ENCODE measurements at regions not wholly inside any gene's neighbourhood (a gene's known extent, or its start where the extent isn't known, plus 50 kb on each side); places are given as distances from the start of the nearest gene placed in this dataset.

- H2AFZ ChIP-seq (ENCODE audit: insufficient read depth, low read depth, low read length, poor library complexity, severe bottlenecking) = no peak overlapping the region
- H3K4me2 ChIP-seq (replicated peaks; ENCODE audit: low read depth, low read length, poor library complexity, severe bottlenecking) = no peak overlapping the region
- ChIA-PET POLR2A (no interaction called here), CTCF (interaction anchor here (0.7 to 4.1 kb wide), 2 partner anchors 335 to 341 kb away, joined by 3 to 25 read pairs; no protein-coding TSS in a partner anchor)
- H3K79me2 ChIP-seq (ENCODE audit: control insufficient read depth, insufficient read depth, low read length) = no peaks in the 10 kb centered on the region
- no peak overlapping the region for H3K4me3 Mint-ChIP-seq
- H3K27ac Mint-ChIP-seq = no peak overlapping the region
- no peaks in the 10 kb centered on the region for H3K9me3 Mint-ChIP-seq (ENCODE audit: insufficient read depth)
- H3K27me3 Mint-ChIP-seq = peaks cover 4% of the 10 kb centered on the region
- H3K27me3 ChIP-seq (replicated peaks in 1 of 4; ENCODE audit: control extremely low read depth in 1 of 4, control insufficient read depth in 3 of 4, insufficient read depth in 4 of 4, low read length in 3 of 4) = no peaks in the 10 kb centered on the region
- DNase-seq = no peak
- WGBS (ENCODE audit: insufficient coverage) = 60% methylated on average over 2 of the region's 2 CpGs
- no peaks in the 10 kb centered on the region for H3K4me1 ChIP-seq (ENCODE audit: control insufficient read depth in 2 of 2, insufficient read depth in 2 of 2, low read length in 2 of 2)
- no peaks in the 10 kb centered on the region for H3K9me3 ChIP-seq (ENCODE audit: control extremely low read depth in 1 of 3, control insufficient read depth in 2 of 3, insufficient read depth in 1 of 3, low read length in 2 of 3)
- ATAC-seq (ENCODE audit: low read depth) = no peak
- intact Hi-C loops (cut with micrococcal nuclease) = no loop called here
- no peak overlapping the region for H3K9ac ChIP-seq (ENCODE audit: low read length)
- H3K27ac ChIP-seq (ENCODE audit: low read length in 2 of 2) = no peak overlapping the region
- H3K4me3 ChIP-seq (ENCODE audit: control extremely low read depth in 1 of 5, extremely low read depth in 1 of 5, insufficient read depth in 1 of 5, low read depth in 2 of 5, low read length in 4 of 5) = no peak overlapping the region
- H3K36me3 ChIP-seq (replicated peaks in 1 of 2; ENCODE audit: control extremely low read depth in 1 of 2, control insufficient read depth in 1 of 2, extremely low read depth in 1 of 2, insufficient read depth in 2 of 2, low read length in 1 of 2) = no peaks in the 10 kb centered on the region
- no peaks in the 10 kb centered on the region for H4K20me1 ChIP-seq (ENCODE audit: control insufficient read depth, insufficient read depth, low read length, poor library complexity, severe bottlenecking)
- H3K4me1 Mint-ChIP-seq = peaks cover 3% of the 10 kb centered on the region
- TF ChIP-seq CTCF (IDR thresholded peaks at IDR 0.05) (no peak), EZH2 (IDR thresholded peaks at IDR 0.05; ENCODE audit: borderline replicate concordance, insufficient read depth, low read depth, low read length, poor library complexity, severe bottlenecking) (no peak)
Observed at GRCh38 chr4:81808011-81808672, 336.4 kb upstream of the RASGEF1B start.

GRCh38 chr4:81807386-81807785, 335.7 kb upstream of the RASGEF1B start:
- ChIA-PET CTCF (interaction anchor here (1.3 to 4.1 kb wide), 3 partner anchors 337 to 342 kb away, joined by 3 to 25 read pairs (median 4); no protein-coding TSS in a partner anchor), POLR2A (no interaction called here)
- Mint-ChIP-seq H3K27me3 (peaks cover 4% of the 10 kb centered on the region), H3K4me1 (peaks cover 3% of the 10 kb centered on the region), H3K4me3 (no peak overlapping the region), H3K9me3 (ENCODE audit: insufficient read depth) (no peaks in the 10 kb centered on the region), H3K27ac (no peak overlapping the region)
- TF ChIP-seq CTCF (IDR thresholded peaks at IDR 0.05) (no peak), EZH2 (IDR thresholded peaks at IDR 0.05; ENCODE audit: borderline replicate concordance, insufficient read depth, low read depth, low read length, poor library complexity, severe bottlenecking) (no peak)
- Histone ChIP-seq H3K36me3 (replicated peaks in 1 of 2; ENCODE audit: control extremely low read depth in 1 of 2, control insufficient read depth in 1 of 2, extremely low read depth in 1 of 2, insufficient read depth in 2 of 2, low read length in 1 of 2) (no peaks in the 10 kb centered on the region), H3K9me3 (ENCODE audit: control extremely low read depth in 1 of 3, control insufficient read depth in 2 of 3, insufficient read depth in 1 of 3, low read length in 2 of 3) (no peaks in the 10 kb centered on the region), H3K9ac (ENCODE audit: low read length) (no peak overlapping the region), H3K4me3 (ENCODE audit: control extremely low read depth in 1 of 5, extremely low read depth in 1 of 5, insufficient read depth in 1 of 5, low read depth in 2 of 5, low read length in 4 of 5) (no peak overlapping the region), H3K4me2 (replicated peaks; ENCODE audit: low read depth, low read length, poor library complexity, severe bottlenecking) (no peak overlapping the region), H3K79me2 (ENCODE audit: control insufficient read depth, insufficient read depth, low read length) (no peaks in the 10 kb centered on the region), H3K4me1 (ENCODE audit: control insufficient read depth in 2 of 2, insufficient read depth in 2 of 2, low read length in 2 of 2) (no peaks in the 10 kb centered on the region), H3K27ac (ENCODE audit: low read length in 2 of 2) (no peak overlapping the region), H2AFZ (ENCODE audit: insufficient read depth, low read depth, low read length, poor library complexity, severe bottlenecking) (no peak overlapping the region), H3K27me3 (replicated peaks in 1 of 4; ENCODE audit: control extremely low read depth in 1 of 4, control insufficient read depth in 3 of 4, insufficient read depth in 4 of 4, low read length in 3 of 4) (no peaks in the 10 kb centered on the region), H4K20me1 (ENCODE audit: control insufficient read depth, insufficient read depth, low read length, poor library complexity, severe bottlenecking) (no peaks in the 10 kb centered on the region)
- 94% methylated on average over 6 of the region's 7 CpGs for WGBS (ENCODE audit: insufficient coverage)
- DNase-seq (no peak), ATAC-seq (ENCODE audit: low read depth) (no peak)
- intact Hi-C loops (cut with micrococcal nuclease) = no loop called here
